H9 (cell line): ENCODE measurements at regions not wholly inside any gene's neighbourhood (a gene's known extent, or its start where the extent isn't known, plus 50 kb on each side); places are given as distances from the start of the nearest gene placed in this dataset.

ENCODE experiments used
- DNase-seq: peaks from one replicate; pipeline ENCODE4 v3.0.0-alpha.2; 2017
- H2AFZ ChIP-seq: one replicate; pipeline ENCODE4 v1.6.1; 2013; ENCODE audit warnings: mild to moderate bottlenecking, low read length, control low read depth, moderate library complexity
- H2AK5ac ChIP-seq: 2 replicates; pipeline ENCODE4 v1.6.1; 2013; ENCODE audit warnings: low read length, control low read depth, mixed read lengths; ENCODE audit not compliant: insufficient read length
- H2BK120ac ChIP-seq: one replicate; pipeline ENCODE4 v1.6.1; 2013; ENCODE audit warnings: low read depth, mild to moderate bottlenecking, low read length, control low read depth, inconsistent platforms; ENCODE audit not compliant: poor library complexity, severe bottlenecking
- H2BK12ac ChIP-seq: 2 replicates; pipeline ENCODE4 v1.6.1; 2013; ENCODE audit warnings: low read length, control low read depth, mixed read lengths, low read depth; ENCODE audit not compliant: insufficient read length
- H2BK15ac ChIP-seq: 2 replicates; pipeline ENCODE4 v1.6.1; 2013; ENCODE audit warnings: low read depth, low read length, control low read depth
- H2BK20ac ChIP-seq: one replicate; pipeline ENCODE4 v1.6.1; 2013; ENCODE audit warnings: low read depth, mild to moderate bottlenecking, low read length, control low read depth, inconsistent platforms; ENCODE audit not compliant: poor library complexity, severe bottlenecking
- H2BK5ac ChIP-seq: 2 replicates; pipeline ENCODE4 v1.6.1; 2013; ENCODE audit warnings: low read length, control low read depth, mixed read lengths; ENCODE audit not compliant: insufficient read length
- H3K14ac ChIP-seq: 2 replicates; pipeline ENCODE4 v1.6.1; 2013; ENCODE audit warnings: low read length, control low read depth; ENCODE audit not compliant: insufficient read depth
- H3K18ac ChIP-seq: 2 replicates; pipeline ENCODE4 v1.6.1; 2013; ENCODE audit warnings: low read depth, mild to moderate bottlenecking, mixed read lengths, low read length, control low read depth; ENCODE audit not compliant: insufficient read length
- H3K23ac ChIP-seq: 2 replicates; pipeline ENCODE4 v1.6.1; 2013; ENCODE audit warnings: low read length, control low read depth, mixed read lengths, low read depth; ENCODE audit not compliant: insufficient read length
- H3K23me2 ChIP-seq: 2 replicates; pipeline ENCODE4 v1.6.1; 2013; ENCODE audit warnings: low read depth, mild to moderate bottlenecking, mixed read lengths, low read length, control low read depth; ENCODE audit not compliant: insufficient read length, poor library complexity, severe bottlenecking
- H3K27ac ChIP-seq: 2 replicates; pipeline ENCODE4 v1.5.1; 2013; ENCODE audit warnings: low read length, control low read depth, mixed read lengths, low read depth; ENCODE audit not compliant: insufficient read length
- H3K27me3 ChIP-seq: 2 replicates; pipeline ENCODE4 v1.6.1; 2013; ENCODE audit warnings: low read length, control low read depth, inconsistent platforms; ENCODE audit not compliant: insufficient read depth
- H3K4ac ChIP-seq: 2 replicates; pipeline ENCODE4 v1.6.1; 2013; ENCODE audit warnings: low read depth, mild to moderate bottlenecking, control low read depth, inconsistent platforms, low read length, moderate library complexity
- H3K4me1 ChIP-seq: 2 replicates; pipeline ENCODE4 v1.6.1; 2013; ENCODE audit warnings: low read length, control low read depth, inconsistent platforms; ENCODE audit not compliant: insufficient read depth
- H3K4me2 ChIP-seq: 2 replicates; pipeline ENCODE4 v1.6.1; 2013; ENCODE audit warnings: low read length, control low read depth, mixed read lengths; ENCODE audit not compliant: insufficient read length, insufficient read depth
- H3K56ac ChIP-seq: 2 replicates; pipeline ENCODE4 v1.6.1; 2013; ENCODE audit warnings: low read depth, mild to moderate bottlenecking, mixed read lengths, low read length, control low read depth; ENCODE audit not compliant: insufficient read length
- H3K79me1 ChIP-seq: 2 replicates; pipeline ENCODE4 v1.6.1; 2013; ENCODE audit warnings: low read depth, mild to moderate bottlenecking, moderate library complexity, low read length, control low read depth, inconsistent platforms; ENCODE audit not compliant: insufficient read depth, poor library complexity, severe bottlenecking
- H3K79me2 ChIP-seq: 2 replicates; pipeline ENCODE4 v1.6.1; 2013; ENCODE audit warnings: low read length, control low read depth, inconsistent platforms; ENCODE audit not compliant: insufficient read depth
- H3K9ac ChIP-seq: 2 replicates; pipeline ENCODE4 v1.6.1; 2013; ENCODE audit warnings: low read length, control low read depth, mixed read lengths; ENCODE audit not compliant: insufficient read length; ENCODE audit errors: extremely low read depth
- H3K9me3 ChIP-seq: one replicate; pipeline ENCODE4 v1.6.1; 2013; ENCODE audit warnings: low read depth, low read length, inconsistent platforms; ENCODE audit not compliant: control insufficient read depth
- H3T11ph ChIP-seq: one replicate; pipeline ENCODE4 v1.6.1; 2013; ENCODE audit warnings: mild to moderate bottlenecking, low read length, control low read depth, inconsistent platforms
- H4K20me1 ChIP-seq: one replicate; pipeline ENCODE4 v1.6.1; 2013; ENCODE audit not compliant: control insufficient read depth, insufficient read length, insufficient read depth
- H4K5ac ChIP-seq: 2 replicates; pipeline ENCODE4 v1.6.1; 2013; ENCODE audit warnings: low read depth, mild to moderate bottlenecking, mixed read lengths, low read length, control low read depth; ENCODE audit not compliant: insufficient read length
- H4K8ac ChIP-seq: replicated peaks from 2 replicates; pipeline ENCODE4 v1.6.1; 2013; ENCODE audit warnings: low read length, control low read depth, mixed read lengths, low read depth; ENCODE audit not compliant: insufficient read length
- H4K91ac ChIP-seq: 2 replicates; pipeline ENCODE4 v1.6.1; 2013; ENCODE audit warnings: low read depth, mild to moderate bottlenecking, moderate library complexity, mixed read lengths, low read length, control low read depth; ENCODE audit not compliant: insufficient read length
- H3K27ac Mint-ChIP-seq, 3 experiments: 2 replicates in 2 of 3; 3 replicates in 1 of 3; pipeline ENCODE4 v1.8.0; 2020 to 2021; ENCODE audit warnings: mixed read lengths in 3 of 3, mild to moderate bottlenecking in 1 of 3, moderate library complexity in 1 of 3
- H3K27me3 Mint-ChIP-seq: 2 replicates; pipeline ENCODE4 v1.8.0; 2021; ENCODE audit warnings: low read depth, mild to moderate bottlenecking, moderate library complexity, mixed read lengths
- H3K36me3 Mint-ChIP-seq, 3 experiments: 2 replicates in 2 of 3; 3 replicates in 1 of 3; pipeline ENCODE4 v1.8.0; 2020 to 2021; ENCODE audit warnings: low read depth in 3 of 3, mixed read lengths in 3 of 3; ENCODE audit not compliant: insufficient read depth in 1 of 3
- H3K4me1 Mint-ChIP-seq, 2 experiments: 2 replicates each; pipeline ENCODE4 v1.8.0; 2020; ENCODE audit warnings: mixed read lengths in 2 of 2
- H3K4me3 Mint-ChIP-seq, 2 experiments: 2 replicates in 1 of 2; 3 replicates in 1 of 2; pipeline ENCODE4 v1.8.0; 2020 to 2021; ENCODE audit warnings: mild to moderate bottlenecking in 2 of 2, mixed read lengths in 2 of 2, moderate library complexity in 1 of 2
- H3K9me3 Mint-ChIP-seq, 2 experiments: 2 replicates in 1 of 2; 3 replicates in 1 of 2; pipeline ENCODE4 v1.8.0; 2020; ENCODE audit warnings: mild to moderate bottlenecking in 2 of 2, mixed read lengths in 2 of 2, moderate library complexity in 1 of 2
- CTCF ChIP-seq: fragments of 200-600 bp; sonication (generic); conservative IDR thresholded peaks from 3 replicates; pipeline ENCODE4 v1.8.0; 2021; ENCODE audit warnings: antibody characterized with exemption, mild to moderate bottlenecking
- WGBS: extraction: QIAGEN DNeasy Blood & Tissue Kit; methylation state at CpG from one replicate; pipeline ENCODE4 v1.1.7; 2013; ENCODE audit warnings: missing lambda C conversion rate, low lambda C conversion rate, mixed read lengths; ENCODE audit not compliant: insufficient read length; ENCODE audit errors: extremely low coverage; 5-methylcytosine and 5-hydroxymethylcytosine counted together

GRCh38 chr3:4079339-4080195, 223.6 kb upstream of the SETMAR start:
- Histone ChIP-seq H3K9ac (no peak overlapping the region), H2BK20ac (no peak overlapping the region), H4K5ac (no peak overlapping the region), H3T11ph (no peak overlapping the region), H2AK5ac (no peak overlapping the region), H2BK12ac (no peak overlapping the region), H3K4me2 (no peak overlapping the region), H2BK15ac (no peak overlapping the region), H3K14ac (no peak overlapping the region), H3K4me1 (no peaks in the 10 kb centered on the region), H3K79me1 (no peaks in the 10 kb centered on the region), H3K23me2 (no peaks in the 10 kb centered on the region), H2AFZ (no peak overlapping the region), H3K18ac (no peak overlapping the region), H4K8ac (no peak overlapping the region), H3K4ac (no peak overlapping the region), H3K27me3 (no peaks in the 10 kb centered on the region), H3K9me3 (no peaks in the 10 kb centered on the region), H3K79me2 (no peaks in the 10 kb centered on the region), H2BK5ac (no peak overlapping the region), H3K23ac (no peak overlapping the region), H2BK120ac (no peak overlapping the region), H4K20me1 (no peaks in the 10 kb centered on the region), H3K56ac (no peak overlapping the region), H3K27ac (no peak overlapping the region), H4K91ac (no peak overlapping the region)
- no peak for TF ChIP-seq CTCF
- Mint-ChIP-seq H3K27me3 (no peaks in the 10 kb centered on the region; the same call in none of the 2 replicates), H3K9me3 (peaks cover 10 to 17% of the 10 kb centered on the region in 2 experiments), H3K27ac (no peak overlapping the region), H3K4me3 (no peak overlapping the region), H3K36me3 (peaks cover 0 to 2% (median 2%) of the 10 kb centered on the region in 3 experiments; a peak in 4 of 7 replicates), H3K4me1 (peaks cover 6 to 16% of the 10 kb centered on the region in 2 experiments; a peak in 3 of 4 replicates)
- no peak for DNase-seq
- WGBS = no CpG with 5 or more reads among the region's 6 CpGs
